Type B pancreatic cell (in vitro differentiated cells): ENCODE measurements at regions not wholly inside any gene's neighbourhood (a gene's known extent, or its start where the extent isn't known, plus 50 kb on each side); places are given as distances from the start of the nearest gene placed in this dataset.

Experiments used
- DNase-seq: peaks from one replicate; pipeline ENCODE4 v3.0.0; 2021; ENCODE audit warnings: mixed read lengths; ENCODE audit not compliant: unreplicated experiment; ENCODE audit errors: extremely low spot score
- H3K27ac Mint-ChIP-seq: 2 replicates; pipeline ENCODE4 v1.8.0; 2021; ENCODE audit warnings: mild to moderate bottlenecking, mixed read lengths
- H3K27me3 Mint-ChIP-seq: 2 replicates; pipeline ENCODE4 v1.8.0; 2021; ENCODE audit warnings: mixed read lengths
- H3K36me3 Mint-ChIP-seq: 2 replicates; pipeline ENCODE4 v1.8.0; 2021; ENCODE audit warnings: mixed read lengths
- H3K4me1 Mint-ChIP-seq: one replicate; pipeline ENCODE4 v1.8.0; 2021; ENCODE audit warnings: mixed read lengths; ENCODE audit not compliant: unreplicated experiment
- H3K4me3 Mint-ChIP-seq: 2 replicates; pipeline ENCODE4 v1.8.0; 2021; ENCODE audit warnings: mild to moderate bottlenecking, mixed read lengths
- H3K9me3 Mint-ChIP-seq: 2 replicates; pipeline ENCODE4 v1.8.0; 2021; ENCODE audit warnings: mixed read lengths
- TF ChIP-seq, protein P1 (sequence below): fragments of 200-600 bp; sonication (generic); conservative IDR thresholded peaks from 2 replicates; pipeline ENCODE4 v1.5.0; 2021; ENCODE audit warnings: antibody characterized with exemption, mild to moderate bottlenecking

DNA sequence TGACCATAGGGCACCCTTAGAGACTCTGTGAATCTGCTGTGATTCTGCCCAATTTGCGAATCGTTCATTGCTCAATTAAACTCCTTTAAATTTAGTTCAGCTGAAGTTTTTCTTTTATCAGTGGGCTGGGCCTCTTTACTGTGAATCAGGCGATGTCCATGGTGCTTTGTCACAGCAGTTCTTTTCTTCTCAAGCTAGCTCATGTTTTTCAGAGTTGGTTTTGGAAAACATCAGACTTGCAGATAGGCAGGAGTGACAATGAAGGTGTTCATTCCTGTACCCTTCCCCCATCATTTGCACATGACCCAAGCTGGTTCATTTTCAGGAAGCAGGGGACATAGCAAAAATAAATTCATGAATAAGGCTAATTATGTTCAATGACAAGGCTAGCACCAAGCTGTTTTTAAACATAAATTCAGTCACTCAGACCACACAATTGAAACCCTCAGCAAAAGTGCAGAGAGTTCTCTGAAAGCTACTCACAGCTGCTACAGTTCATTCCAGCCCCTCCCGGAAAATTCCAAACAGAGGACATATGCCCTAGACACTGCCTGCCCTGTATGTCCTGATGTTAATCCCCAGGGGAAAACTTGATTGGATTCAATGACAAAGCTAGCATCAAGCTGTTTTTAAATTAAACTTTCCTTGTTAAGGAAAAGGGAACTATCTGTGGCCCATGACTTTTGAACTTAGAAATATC lies 383.3 kb downstream of the C12orf75 start:
- Mint-ChIP-seq H3K27ac (no peak overlapping the region), H3K36me3 (no peaks in the 10 kb centered on the region), H3K4me3 (no peak overlapping the region), H3K27me3 (peaks cover 18% of the 10 kb centered on the region), H3K4me1 (no peaks in the 10 kb centered on the region), H3K9me3 (no peaks in the 10 kb centered on the region)
- TF ChIP-seq, protein P1, sequence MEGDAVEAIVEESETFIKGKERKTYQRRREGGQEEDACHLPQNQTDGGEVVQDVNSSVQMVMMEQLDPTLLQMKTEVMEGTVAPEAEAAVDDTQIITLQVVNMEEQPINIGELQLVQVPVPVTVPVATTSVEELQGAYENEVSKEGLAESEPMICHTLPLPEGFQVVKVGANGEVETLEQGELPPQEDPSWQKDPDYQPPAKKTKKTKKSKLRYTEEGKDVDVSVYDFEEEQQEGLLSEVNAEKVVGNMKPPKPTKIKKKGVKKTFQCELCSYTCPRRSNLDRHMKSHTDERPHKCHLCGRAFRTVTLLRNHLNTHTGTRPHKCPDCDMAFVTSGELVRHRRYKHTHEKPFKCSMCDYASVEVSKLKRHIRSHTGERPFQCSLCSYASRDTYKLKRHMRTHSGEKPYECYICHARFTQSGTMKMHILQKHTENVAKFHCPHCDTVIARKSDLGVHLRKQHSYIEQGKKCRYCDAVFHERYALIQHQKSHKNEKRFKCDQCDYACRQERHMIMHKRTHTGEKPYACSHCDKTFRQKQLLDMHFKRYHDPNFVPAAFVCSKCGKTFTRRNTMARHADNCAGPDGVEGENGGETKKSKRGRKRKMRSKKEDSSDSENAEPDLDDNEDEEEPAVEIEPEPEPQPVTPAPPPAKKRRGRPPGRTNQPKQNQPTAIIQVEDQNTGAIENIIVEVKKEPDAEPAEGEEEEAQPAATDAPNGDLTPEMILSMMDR: no peak
- DNase-seq: no peak

DNA sequence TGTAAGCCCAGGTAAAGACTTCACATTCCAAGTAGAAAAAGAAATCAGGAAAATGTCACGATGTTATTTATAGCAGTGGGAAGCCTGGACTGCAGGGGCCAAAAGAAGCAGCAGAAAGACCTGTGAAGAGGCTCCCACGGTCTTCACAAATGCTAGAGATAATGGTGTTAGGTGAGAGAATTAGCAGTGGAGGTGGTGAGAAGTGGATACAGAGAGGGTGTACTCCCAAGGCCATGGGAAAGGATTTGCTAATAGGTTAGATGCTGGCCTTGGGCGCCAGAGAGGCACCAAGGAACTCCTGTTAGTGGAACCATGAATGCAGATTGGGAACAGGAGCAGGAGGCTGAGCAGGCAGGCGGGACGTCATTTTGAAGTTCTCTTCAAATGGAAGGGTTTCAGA lies 386.1 kb downstream of the C12orf75 start:
- Mint-ChIP-seq H3K27ac (no peak overlapping the region), H3K9me3 (no peaks in the 10 kb centered on the region), H3K4me3 (no peak overlapping the region), H3K36me3 (no peaks in the 10 kb centered on the region), H3K27me3 (peaks cover 18% of the 10 kb centered on the region), H3K4me1 (peaks cover 4% of the 10 kb centered on the region)
- no peak for DNase-seq
- TF ChIP-seq, protein P1: no peak

- H3K27ac Mint-ChIP-seq: no peak overlapping the region
These were observed 390.7 kb downstream of the C12orf75 start for GRCh38 chr12:105721051-105721825.

GRCh38 chr12:105721891-105722290 lies 391.4 kb downstream of the C12orf75 start:
- no peak overlapping the region for H3K4me3 Mint-ChIP-seq
- peaks cover 16% of the 10 kb centered on the region for H3K27me3 Mint-ChIP-seq
- no peaks in the 10 kb centered on the region for H3K36me3 Mint-ChIP-seq
- peaks cover 4% of the 10 kb centered on the region for H3K4me1 Mint-ChIP-seq
- DNase-seq: no peak
- TF ChIP-seq, protein P1: no peak
- no peak overlapping the region for H3K27ac Mint-ChIP-seq
- H3K9me3 Mint-ChIP-seq: no peaks in the 10 kb centered on the region

More at GRCh38 chr12:105721051-105721825, 390.7 kb downstream of the C12orf75 start:
- no peaks in the 10 kb centered on the region for H3K9me3 Mint-ChIP-seq
- no peaks in the 10 kb centered on the region for H3K36me3 Mint-ChIP-seq
- peaks cover 4% of the 10 kb centered on the region for H3K4me1 Mint-ChIP-seq
- no peak for DNase-seq
- H3K4me3 Mint-ChIP-seq: no peak overlapping the region
- H3K27me3 Mint-ChIP-seq: peaks cover 22% of the 10 kb centered on the region
- TF ChIP-seq, protein P1: no peak

GRCh38 chr12:105723066-105723465 lies 392.6 kb downstream of the C12orf75 start:
- no peak for DNase-seq
- peaks cover 18% of the 10 kb centered on the region for H3K27me3 Mint-ChIP-seq
- H3K36me3 Mint-ChIP-seq: no peaks in the 10 kb centered on the region
- H3K27ac Mint-ChIP-seq: no peak overlapping the region
- TF ChIP-seq, protein P1: no peak
- no peak overlapping the region for H3K4me3 Mint-ChIP-seq
- no peaks in the 10 kb centered on the region for H3K9me3 Mint-ChIP-seq
- H3K4me1 Mint-ChIP-seq: peaks cover 4% of the 10 kb centered on the region
